Epidermal melanocyte (primary cell): ENCODE measurements at regions not wholly inside any gene's neighbourhood (a gene's known extent, or its start where the extent isn't known, plus 50 kb on each side); places are given as distances from the start of the nearest gene placed in this dataset.
"Not testable (repeated sequence)": the region's sequence is repeated elsewhere in the genome, so short reads cannot be mapped to it uniquely, and the experiment has no call there.

Experiments
- DNase-seq: peaks from one replicate; pipeline ENCODE4 v3.0.0; 2011; ENCODE audit warnings: low spot score; ENCODE audit not compliant: insufficient read length

- no peak for DNase-seq
Observed at GRCh38 chr1:219076326-219076937, 97.2 kb upstream of the LYPLAL1 start.

GRCh38 chr1:219077767-219078166, 95.9 kb upstream of the LYPLAL1 start:
- DNase-seq = not testable (repeated sequence)

GRCh38 chr1:219081943-219082925, 91.4 kb upstream of the LYPLAL1 start:
- no peak for DNase-seq

GRCh38 chr1:219083631-219084030, 90.0 kb upstream of the LYPLAL1 start:
- DNase-seq = no peak

- DNase-seq = no peak
Observed at GRCh38 chr1:219085082-219085481, 88.6 kb upstream of the LYPLAL1 start.

GRCh38 chr1:219085988-219086387, 87.7 kb upstream of the LYPLAL1 start:
- DNase-seq = no peak

- DNase-seq = no peak
Observed at GRCh38 chr1:219086956-219087469, 86.7 kb upstream of the LYPLAL1 start.

- DNase-seq = no peak
Observed at GRCh38 chr1:219088778-219089557, 84.7 kb upstream of the LYPLAL1 start.

GRCh38 chr1:219090607-219091006, 83.1 kb upstream of the LYPLAL1 start:
- DNase-seq = no peak

GRCh38 chr1:219092206-219092605, 81.5 kb upstream of the LYPLAL1 start:
- no peak for DNase-seq

GRCh38 chr1:219099307-219099706, 74.4 kb upstream of the LYPLAL1 start:
- DNase-seq = no peak

GRCh38 chr1:219100059-219100458, 73.6 kb upstream of the LYPLAL1 start:
- DNase-seq = no peak

GRCh38 chr1:219102466-219102865, 71.2 kb upstream of the LYPLAL1 start:
- not testable (repeated sequence) for DNase-seq

- DNase-seq = no peak
Observed at GRCh38 chr1:219105893-219106292, 67.8 kb upstream of the LYPLAL1 start.

GRCh38 chr1:219109424-219110018, 64.2 kb upstream of the LYPLAL1 start:
- DNase-seq = no peak

GRCh38 chr1:219113261-219113660, 60.4 kb upstream of the LYPLAL1 start:
- no peak for DNase-seq

- DNase-seq = no peak
Observed at GRCh38 chr1:219114014-219114413, 59.7 kb upstream of the LYPLAL1 start.

- no peak for DNase-seq
Observed at GRCh38 chr1:219119839-219120238, 53.8 kb upstream of the LYPLAL1 start.

- no peak for DNase-seq
Observed at GRCh38 chr1:219120624-219121544, 52.8 kb upstream of the LYPLAL1 start.

- DNase-seq = no peak
Observed at GRCh38 chr1:219121679-219122078, 52.0 kb upstream of the LYPLAL1 start.
